GM23338 (cell line): ENCODE measurements at regions not wholly inside any gene's neighbourhood (a gene's known extent, or its start where the extent isn't known, plus 50 kb on each side); places are given as distances from the start of the nearest gene placed in this dataset.

Experiments
- ATAC-seq: fragments of 200-7000 bp; cut with Tn5 transposase; 3 replicates; pipeline ENCODE4 v1.9.1; 2020
- DNase-seq: peaks from one replicate; pipeline ENCODE4 v3.0.0-alpha.2; 2015; ENCODE audit warnings: low spot score
- H2AFZ ChIP-seq: fragments of 200-600 bp; sonication (generic); 2 replicates; pipeline ENCODE4 v1.8.0; 2016; ENCODE audit warnings: antibody characterized with exemption, mild to moderate bottlenecking, moderate library complexity
- H3F3A ChIP-seq: fragments of 200-600 bp; sonication (generic); replicated peaks from 2 replicates; pipeline ENCODE4 v1.8.0; 2017; ENCODE audit warnings: antibody characterized with exemption, mixed run types, low read depth
- H3K27ac ChIP-seq: fragments of 200-600 bp; sonication (generic); 2 replicates; pipeline ENCODE4 v1.6.1; 2016; ENCODE audit warnings: low read depth
- H3K27me3 ChIP-seq: fragments of 200-600 bp; sonication (generic); 2 replicates; pipeline ENCODE4 v1.8.0; 2016; ENCODE audit warnings: mild to moderate bottlenecking, mixed run types, moderate library complexity; ENCODE audit not compliant: insufficient read depth
- H3K36me3 ChIP-seq: fragments of 200-600 bp; sonication (generic); 2 replicates; pipeline ENCODE4 v1.8.0; 2016; ENCODE audit warnings: mild to moderate bottlenecking; ENCODE audit not compliant: insufficient read depth
- H3K4me1 ChIP-seq: fragments of 200-600 bp; sonication (generic); 2 replicates; pipeline ENCODE4 v1.8.0; 2016; ENCODE audit warnings: mild to moderate bottlenecking, moderate library complexity; ENCODE audit not compliant: insufficient read depth
- H3K4me2 ChIP-seq: fragments of 200-600 bp; sonication (generic); 2 replicates; pipeline ENCODE4 v1.7.1; 2017; ENCODE audit warnings: mixed run types
- H3K4me3 ChIP-seq: fragments of 200-600 bp; sonication (generic); 2 replicates; pipeline ENCODE4 v1.6.1; 2016; ENCODE audit warnings: mixed run types
- H3K79me2 ChIP-seq: fragments of 200-600 bp; sonication (generic); replicated peaks from 2 replicates; pipeline ENCODE4 v1.8.0; 2017; ENCODE audit warnings: mild to moderate bottlenecking; ENCODE audit not compliant: insufficient read depth
- H3K9me2 ChIP-seq: fragments of 200-600 bp; sonication (generic); 2 replicates; pipeline ENCODE4 v1.8.0; 2017; ENCODE audit not compliant: insufficient read depth
- H4K20me1 ChIP-seq: fragments of 200-600 bp; sonication (generic); replicated peaks from 2 replicates; pipeline ENCODE4 v1.8.0; 2017; ENCODE audit warnings: mild to moderate bottlenecking; ENCODE audit not compliant: insufficient read depth
- H3K27ac Mint-ChIP-seq: 2 replicates; pipeline ENCODE4 v1.8.0; 2020; ENCODE audit warnings: inconsistent platforms, mild to moderate bottlenecking, moderate library complexity, mixed read lengths
- H3K27me3 Mint-ChIP-seq: 3 replicates; pipeline ENCODE4 v1.8.0; 2022; ENCODE audit warnings: low read depth, mild to moderate bottlenecking, moderate library complexity, mixed read lengths, inconsistent platforms; ENCODE audit not compliant: insufficient read depth, poor library complexity
- H3K36me3 Mint-ChIP-seq: 3 replicates; pipeline ENCODE4 v1.8.0; 2021; ENCODE audit warnings: low read depth, mild to moderate bottlenecking, inconsistent platforms, moderate library complexity, mixed read lengths
- H3K4me1 Mint-ChIP-seq: 3 replicates; pipeline ENCODE4 v1.8.0; 2020; ENCODE audit warnings: mild to moderate bottlenecking, inconsistent platforms, mixed read lengths
- H3K4me3 Mint-ChIP-seq: 3 replicates; pipeline ENCODE4 v1.8.0; 2021; ENCODE audit warnings: moderate library complexity, mild to moderate bottlenecking, inconsistent platforms, mixed read lengths
- H3K9me3 Mint-ChIP-seq: 3 replicates; pipeline ENCODE4 v1.8.0; 2020; ENCODE audit warnings: moderate library complexity, mild to moderate bottlenecking, inconsistent platforms, mixed read lengths
- CREB1 ChIP-seq: fragments of 250-450 bp; sonication (Bioruptor Pico); IDR thresholded peaks from 2 replicates; pipeline ENCODE4 v1.5.0; 2020; ENCODE audit warnings: low read depth, mild to moderate bottlenecking, moderate library complexity
- EZH2 ChIP-seq: fragments of 200-600 bp; sonication (generic); IDR thresholded peaks from one replicate; pipeline ENCODE4 v1.8.0; 2017; ENCODE audit warnings: antibody characterized with exemption, mild to moderate bottlenecking, low read depth; ENCODE audit not compliant: unreplicated experiment
- EZH2phosphoT487 ChIP-seq: fragments of 200-600 bp; sonication (generic); IDR thresholded peaks from one replicate; pipeline ENCODE4 v1.8.1; 2018; ENCODE audit warnings: antibody characterized with exemption; ENCODE audit not compliant: unreplicated experiment
- JUNB ChIP-seq: IDR thresholded peaks from one replicate; pipeline ENCODE4 v1.6.1; 2016; ENCODE audit warnings: antibody characterized with exemption; ENCODE audit not compliant: unreplicated experiment
- NANOG ChIP-seq: IDR thresholded peaks from 2 replicates; pipeline ENCODE4 v1.6.1; 2016; ENCODE audit warnings: antibody characterized with exemption, borderline replicate concordance
- POLR2AphosphoS5 ChIP-seq: IDR thresholded peaks from 2 replicates; pipeline ENCODE4 v1.6.1; 2016; ENCODE audit warnings: antibody characterized with exemption, low read depth
- ZNF114 ChIP-seq: fragments of 250-450 bp; sonication (Bioruptor Pico); IDR thresholded peaks from 2 replicates; pipeline ENCODE4 v1.5.0; 2020; ENCODE audit warnings: mild to moderate bottlenecking, moderate library complexity
- ZNF331 ChIP-seq: fragments of 250-450 bp; sonication (Bioruptor Pico); IDR thresholded peaks from 2 replicates; pipeline ENCODE4 v1.5.0; 2020; ENCODE audit warnings: low read depth, mild to moderate bottlenecking, moderate library complexity
- TF ChIP-seq, protein P1 (sequence below), 2 experiments: fragments of 200-600 bp in 1 of 2; sonication (generic) in 1 of 2; conservative IDR thresholded peaks; 2 replicates each; pipeline versions ENCODE4 v1.5.1 to v1.6.1; 2016 to 2017; ENCODE audit warnings: antibody characterized with exemption in 2 of 2, low read depth in 2 of 2, mild to moderate bottlenecking in 2 of 2, moderate library complexity in 1 of 2

DNA sequence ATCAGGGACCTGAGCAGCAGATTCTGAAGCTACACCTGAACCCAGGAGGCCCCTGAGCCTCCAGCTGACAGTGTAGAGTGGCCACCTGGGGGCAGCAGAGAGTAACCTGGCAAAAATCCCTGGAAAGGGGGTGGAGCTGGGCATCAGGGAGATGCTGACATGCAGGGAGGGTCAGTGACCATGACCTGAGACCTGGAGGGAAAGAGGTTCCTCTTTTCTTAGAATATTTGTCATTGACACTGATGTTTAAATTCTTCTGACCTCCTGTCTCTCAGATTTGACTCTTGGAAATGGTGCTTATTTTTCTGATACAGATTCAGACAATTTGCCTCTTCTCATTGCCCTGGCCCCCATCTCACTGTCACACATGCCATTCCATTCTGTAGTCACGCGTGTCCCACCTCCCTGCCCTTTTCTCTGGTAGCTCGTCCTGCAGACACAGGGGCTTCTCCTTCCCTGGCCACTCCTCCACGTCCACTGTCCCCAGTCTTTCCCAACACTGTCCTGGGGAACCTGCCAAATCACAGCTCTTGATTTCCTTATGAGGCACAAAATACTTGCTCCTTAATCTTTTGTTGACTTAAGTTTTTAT, 117.2 kb upstream of the IGLL5 start:
- no peak overlapping the region for H3K27ac ChIP-seq

GRCh38 chr22:22770881-22771280, 116.7 kb upstream of the IGLL5 start:
- TF ChIP-seq ZNF331 (no peak), POLR2AphosphoS5 (no peak)
- no peaks in the 10 kb centered on the region for H3K36me3 ChIP-seq
- H4K20me1 ChIP-seq: peaks cover 4% of the 10 kb centered on the region; the same call in 1 of the 2 replicates
- no peaks in the 10 kb centered on the region for H3K79me2 ChIP-seq
- H3K27me3 Mint-ChIP-seq: peaks cover 61% of the 10 kb centered on the region
- H3K9me2 ChIP-seq: no peaks in the 10 kb centered on the region
- no peak overlapping the region for H3K4me2 ChIP-seq
- no peaks in the 10 kb centered on the region for H3K4me1 ChIP-seq
- H3K9me3 Mint-ChIP-seq: no peaks in the 10 kb centered on the region
- H3K4me3 ChIP-seq: no peak overlapping the region
- no peaks in the 10 kb centered on the region for H3K4me1 Mint-ChIP-seq
- DNase-seq (no peak), ATAC-seq (no peak)
- no peak overlapping the region for H2AFZ ChIP-seq
- no peaks in the 10 kb centered on the region for H3F3A ChIP-seq
- no peak overlapping the region for H3K27ac Mint-ChIP-seq
- H3K36me3 Mint-ChIP-seq: no peaks in the 10 kb centered on the region
- no peak overlapping the region for H3K27ac ChIP-seq
- H3K27me3 ChIP-seq: peaks cover 96% of the 10 kb centered on the region
- H3K4me3 Mint-ChIP-seq: no peak overlapping the region

More for the DNA sequence above, 117.2 kb upstream of the IGLL5 start:
- no peak overlapping the region for H3K4me2 ChIP-seq
- no peak overlapping the region for H3K4me3 ChIP-seq
- Mint-ChIP-seq H3K27me3 (peaks cover 57% of the 10 kb centered on the region), H3K4me1 (no peaks in the 10 kb centered on the region), H3K9me3 (no peaks in the 10 kb centered on the region), H3K27ac (no peak overlapping the region), H3K36me3 (no peaks in the 10 kb centered on the region), H3K4me3 (no peak overlapping the region)
- H4K20me1 ChIP-seq: peaks cover 4% of the 10 kb centered on the region; the same call in 1 of the 2 replicates
- H3F3A ChIP-seq: no peaks in the 10 kb centered on the region
- DNase-seq (peak; percentile 80), ATAC-seq (peak; percentile 91)
- TF ChIP-seq, protein P1, sequence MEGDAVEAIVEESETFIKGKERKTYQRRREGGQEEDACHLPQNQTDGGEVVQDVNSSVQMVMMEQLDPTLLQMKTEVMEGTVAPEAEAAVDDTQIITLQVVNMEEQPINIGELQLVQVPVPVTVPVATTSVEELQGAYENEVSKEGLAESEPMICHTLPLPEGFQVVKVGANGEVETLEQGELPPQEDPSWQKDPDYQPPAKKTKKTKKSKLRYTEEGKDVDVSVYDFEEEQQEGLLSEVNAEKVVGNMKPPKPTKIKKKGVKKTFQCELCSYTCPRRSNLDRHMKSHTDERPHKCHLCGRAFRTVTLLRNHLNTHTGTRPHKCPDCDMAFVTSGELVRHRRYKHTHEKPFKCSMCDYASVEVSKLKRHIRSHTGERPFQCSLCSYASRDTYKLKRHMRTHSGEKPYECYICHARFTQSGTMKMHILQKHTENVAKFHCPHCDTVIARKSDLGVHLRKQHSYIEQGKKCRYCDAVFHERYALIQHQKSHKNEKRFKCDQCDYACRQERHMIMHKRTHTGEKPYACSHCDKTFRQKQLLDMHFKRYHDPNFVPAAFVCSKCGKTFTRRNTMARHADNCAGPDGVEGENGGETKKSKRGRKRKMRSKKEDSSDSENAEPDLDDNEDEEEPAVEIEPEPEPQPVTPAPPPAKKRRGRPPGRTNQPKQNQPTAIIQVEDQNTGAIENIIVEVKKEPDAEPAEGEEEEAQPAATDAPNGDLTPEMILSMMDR (conservative IDR thresholded peaks at IDR 0.05; ENCODE audit: low read depth in 2 of 2): peak; percentile 71 to 89
- TF ChIP-seq ZNF114 (CRISPR knock-in tag): no peak
- no peaks in the 10 kb centered on the region for H3K36me3 ChIP-seq
- peaks cover 94% of the 10 kb centered on the region for H3K27me3 ChIP-seq
- no peak overlapping the region for H2AFZ ChIP-seq
- H3K4me1 ChIP-seq: no peaks in the 10 kb centered on the region
- H3K9me2 ChIP-seq: no peaks in the 10 kb centered on the region
- no peaks in the 10 kb centered on the region for H3K79me2 ChIP-seq

- H3K4me3 ChIP-seq: no peak overlapping the region
These were observed 115.8 kb upstream of the IGLL5 start for GRCh38 chr22:22771696-22772377.

More at GRCh38 chr22:22771696-22772377, 115.8 kb upstream of the IGLL5 start:
- Mint-ChIP-seq H3K9me3 (no peaks in the 10 kb centered on the region), H3K36me3 (no peaks in the 10 kb centered on the region), H3K27me3 (peaks cover 62% of the 10 kb centered on the region), H3K4me3 (no peak overlapping the region), H3K27ac (no peak overlapping the region), H3K4me1 (no peaks in the 10 kb centered on the region)
- Histone ChIP-seq H3K79me2 (no peaks in the 10 kb centered on the region), H3K4me1 (no peaks in the 10 kb centered on the region), H3K27me3 (peaks cover 97% of the 10 kb centered on the region), H3K27ac (no peak overlapping the region), H3K4me2 (no peak overlapping the region), H2AFZ (no peak overlapping the region), H3K9me2 (no peaks in the 10 kb centered on the region), H4K20me1 (peaks cover 4% of the 10 kb centered on the region; the same call in 1 of the 2 replicates), H3F3A (no peaks in the 10 kb centered on the region), H3K36me3 (no peaks in the 10 kb centered on the region)
- TF ChIP-seq NANOG (no peak), EZH2phosphoT487 (no peak), EZH2 (no peak), ZNF331 (no peak), CREB1 (CRISPR knock-in tag) (no peak), JUNB (no peak)
- DNase-seq (no peak), ATAC-seq (no peak)
